Gastroesophageal sphincter (tissue), 4 donors: ENCODE measurements at regions not wholly inside any gene's neighbourhood (a gene's known extent, or its start where the extent isn't known, plus 50 kb on each side); places are given as distances from the start of the nearest gene placed in this dataset.

Experiments used
- ATAC-seq: fragments of 150-250 bp; one replicate; pipeline ENCODE4 v1.9.1; 2016; ENCODE audit warnings: mild to moderate bottlenecking, moderate library complexity
- H3K27ac ChIP-seq, 4 donors: fragments of 200-600 bp; sonication (generic) in 3 of 4; 1 replicate in 3 of 4; 2 replicates in 1 of 4; pipeline ENCODE4 v1.5.1; 2016 to 2019
- H3K27me3 ChIP-seq: fragments of 200-600 bp; sonication (generic); one replicate; pipeline ENCODE4 v1.5.1; 2019
- H3K36me3 ChIP-seq, 2 donors: fragments of 200-600 bp; sonication (generic); one replicate each; pipeline ENCODE4 v1.5.1; 2019; ENCODE audit warnings: control low read depth in 1 of 2
- H3K4me1 ChIP-seq, 3 donors: fragments of 200-600 bp; sonication (generic); 1 replicate in 2 of 3; 2 replicates in 1 of 3; pipeline ENCODE4 v1.5.1; 2016 to 2019; ENCODE audit warnings: control low read depth in 2 of 3
- H3K4me3 ChIP-seq, 2 donors: fragments of 200-600 bp; sonication (generic); one replicate each; pipeline ENCODE4 v1.5.1; 2019; ENCODE audit warnings: mild to moderate bottlenecking in 1 of 2, moderate library complexity in 1 of 2
- H3K9me3 ChIP-seq, 3 donors: fragments of 200-600 bp; sonication (generic); one replicate each; pipeline ENCODE4 v1.5.1; 2017 to 2019; ENCODE audit warnings: control low read depth in 2 of 3
- CTCF ChIP-seq, 4 experiments: fragments of 200-600 bp in 2 of 4; fragments of 450-650 bp in 2 of 4; sonication (generic) in 1 of 4; IDR thresholded peaks; one replicate each; pipeline ENCODE4 v1.5.1; 2017 to 2019; ENCODE audit warnings: antibody characterized with exemption in 4 of 4, mild to moderate bottlenecking in 2 of 4, moderate library complexity in 2 of 4
- EP300 ChIP-seq: sonication (generic); formaldehyde crosslinking; IDR thresholded peaks from one replicate; pipeline ENCODE4 v1.6.1; 2017; ENCODE audit warnings: antibody characterized with exemption, mild to moderate bottlenecking
- POLR2A ChIP-seq, 2 donors: fragments of 450-650 bp; IDR thresholded peaks; one replicate each; pipeline ENCODE4 v1.6.1; 2017; ENCODE audit warnings: antibody characterized with exemption in 2 of 2, mild to moderate bottlenecking in 2 of 2, moderate library complexity in 1 of 2
- POLR2AphosphoS5 ChIP-seq: sonication (generic); formaldehyde crosslinking; IDR thresholded peaks from one replicate; pipeline ENCODE4 v1.6.1; 2017; ENCODE audit warnings: antibody characterized with exemption
- WGBS, 2 donors: methylation state at CpG; one replicate each; pipeline ENCODE4 v1.1.5; 2018; ENCODE audit warnings: low coverage in 1 of 2; 5-methylcytosine and 5-hydroxymethylcytosine counted together

DNA sequence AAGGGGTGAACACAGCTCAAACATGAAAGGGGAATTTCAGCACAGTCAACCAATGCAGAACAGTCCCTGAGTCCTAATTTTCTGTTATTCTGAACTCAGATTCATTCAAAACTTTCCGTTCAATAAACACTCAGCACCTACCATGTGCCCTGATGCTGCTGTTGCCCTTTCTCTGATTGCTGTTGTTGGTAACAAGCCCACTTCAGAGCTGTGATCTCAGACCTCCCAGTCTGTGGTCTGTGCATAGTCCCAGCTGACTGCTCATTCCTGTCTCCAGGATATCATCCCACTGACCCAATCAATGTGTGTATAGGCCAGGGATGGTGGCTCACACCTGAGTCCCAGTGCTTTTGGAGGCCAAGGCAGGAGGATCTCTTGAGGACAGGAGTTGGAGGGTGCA, 82.7 kb upstream of the SLC35G4 start:
- no peak for ATAC-seq

GRCh38 chr18:11523804-11524203, 85.6 kb upstream of the SLC35G4 start:
- Histone ChIP-seq H3K27ac (no peak overlapping the region), H3K36me3 (no peaks in the 10 kb centered on the region), H3K4me1 (no peaks in the 10 kb centered on the region), H3K4me3 (no peak overlapping the region), H3K27me3 (peaks cover 3% of the 10 kb centered on the region), H3K9me3 (no peaks in the 10 kb centered on the region)
- WGBS, 2 donors: 33 to 54% methylated on average over 2 of the region's 2 CpGs
- TF ChIP-seq POLR2AphosphoS5 (no peak), CTCF (IDR thresholded peaks at IDR 0.05) (no peak), POLR2A (IDR thresholded peaks at IDR 0.05) (no peak), EP300 (no peak)
- no peak for ATAC-seq

More for the DNA sequence above, 82.7 kb upstream of the SLC35G4 start:
- H3K27me3 ChIP-seq: peaks cover 7% of the 10 kb centered on the region
- no peak overlapping the region for H3K27ac ChIP-seq
- H3K36me3 ChIP-seq: no peaks in the 10 kb centered on the region
- H3K4me1 ChIP-seq: no peaks in the 10 kb centered on the region
- no peak for TF ChIP-seq POLR2A (IDR thresholded peaks at IDR 0.05)
- no peaks in the 10 kb centered on the region for H3K9me3 ChIP-seq
- H3K4me3 ChIP-seq: no peak overlapping the region
- 73 to 100% methylated on average over 1 of the region's 1 CpG for WGBS, 2 donors

- Histone ChIP-seq H3K9me3 (no peaks in the 10 kb centered on the region), H3K27ac (no peak overlapping the region), H3K27me3 (peaks cover 4% of the 10 kb centered on the region), H3K36me3 (no peaks in the 10 kb centered on the region), H3K4me1 (no peaks in the 10 kb centered on the region), H3K4me3 (no peak overlapping the region)
- no peak for TF ChIP-seq POLR2A (IDR thresholded peaks at IDR 0.05)
- TF ChIP-seq EP300: no peak
- no peak for TF ChIP-seq CTCF (IDR thresholded peaks at IDR 0.05)
- TF ChIP-seq POLR2AphosphoS5: no peak
- no peak for ATAC-seq
- 60% methylated on average over 1 to 5 of the region's 5 CpGs for WGBS, 2 donors
Measured at GRCh38 chr18:11522992-11523391, 86.4 kb upstream of the SLC35G4 start.

GRCh38 chr18:11521853-11522252, 87.5 kb upstream of the SLC35G4 start:
- Histone ChIP-seq H3K27me3 (peaks cover 4% of the 10 kb centered on the region), H3K27ac (no peak overlapping the region), H3K4me3 (no peak overlapping the region), H3K4me1 (no peaks in the 10 kb centered on the region), H3K9me3 (no peaks in the 10 kb centered on the region), H3K36me3 (no peaks in the 10 kb centered on the region)
- WGBS, 2 donors: 75 to 83% methylated on average over 1 to 5 of the region's 5 CpGs
- no peak for TF ChIP-seq EP300
- TF ChIP-seq POLR2AphosphoS5: no peak
- TF ChIP-seq POLR2A (IDR thresholded peaks at IDR 0.05): no peak
- TF ChIP-seq CTCF (IDR thresholded peaks at IDR 0.05): no peak
- no peak for ATAC-seq

DNA sequence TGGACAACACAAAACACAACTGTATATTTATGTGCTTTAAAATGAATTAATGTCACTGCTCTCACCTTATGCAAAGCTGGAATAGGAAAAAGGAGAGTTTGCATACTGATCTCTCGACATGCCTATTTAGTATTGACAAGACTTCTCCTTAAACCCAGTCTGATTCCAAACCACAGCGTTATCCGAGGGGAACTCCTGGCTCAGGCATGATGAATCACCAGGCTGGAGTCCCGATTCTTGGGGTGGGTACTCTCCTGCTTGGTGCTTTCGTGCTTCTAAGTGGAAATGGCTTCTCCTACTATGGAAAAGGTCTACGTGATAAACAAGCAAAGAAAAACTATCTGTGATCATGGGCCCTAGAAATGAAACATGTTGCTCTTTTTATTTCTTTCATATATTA, 88.9 kb upstream of the SLC35G4 start:
- peaks cover 4% of the 10 kb centered on the region for H3K27me3 ChIP-seq
- ATAC-seq: no peak
- WGBS, 2 donors: 81 to 82% methylated on average over 6 of the region's 6 CpGs
- H3K9me3 ChIP-seq: no peaks in the 10 kb centered on the region
- H3K4me3 ChIP-seq: no peak overlapping the region
- TF ChIP-seq CTCF (IDR thresholded peaks at IDR 0.05) (no peak), POLR2AphosphoS5 (no peak), POLR2A (IDR thresholded peaks at IDR 0.05) (no peak), EP300 (no peak)
- H3K36me3 ChIP-seq: no peaks in the 10 kb centered on the region
- no peak overlapping the region for H3K27ac ChIP-seq
- no peaks in the 10 kb centered on the region for H3K4me1 ChIP-seq
